CD4-positive, alpha-beta T cell treated with Interleukin-2 at 100 ng/mL for 4 hours (primary cell): ENCODE measurements at regions not wholly inside any gene's neighbourhood (a gene's known extent, or its start where the extent isn't known, plus 50 kb on each side); places are given as distances from the start of the nearest gene placed in this dataset.

Experiments used
- DNase-seq: peaks from one replicate; pipeline ENCODE4 v3.0.0-alpha.2; 2020; ENCODE audit warnings: low spot score

DNA sequence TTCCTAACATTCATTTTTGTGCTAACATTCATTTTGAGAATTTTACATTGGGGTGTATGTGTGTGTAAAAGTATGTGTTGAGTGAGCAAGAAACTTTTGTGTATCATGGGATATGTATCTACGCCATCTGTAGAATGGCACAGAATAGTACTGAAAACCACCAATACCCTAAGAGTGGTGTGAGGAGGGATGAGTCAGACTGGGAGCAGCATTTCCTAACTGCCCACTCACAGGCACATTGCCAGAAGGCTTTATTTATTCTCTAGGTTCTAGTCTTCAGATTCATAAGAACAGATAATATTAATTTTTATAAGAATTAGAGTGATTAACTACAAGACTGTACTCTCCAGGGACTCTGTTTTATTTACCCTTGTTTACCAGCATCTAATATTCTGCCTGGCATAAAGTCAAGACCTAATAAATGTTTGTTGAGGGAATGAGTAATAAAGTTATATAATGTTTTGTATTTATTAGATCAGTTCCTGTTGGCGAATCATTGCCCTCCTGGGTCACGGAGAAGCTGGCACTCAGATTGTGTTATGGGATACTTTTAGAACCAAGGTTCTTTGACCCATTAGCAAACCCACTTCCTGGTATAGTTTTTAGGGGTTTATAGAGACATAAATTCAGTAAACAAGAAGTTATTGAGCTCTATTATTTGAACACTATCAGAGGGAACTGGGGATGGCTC, 159.1 kb upstream of the PPP2R2B start:
- no peak for DNase-seq

GRCh38 chr5:147040856-147041255, 162.3 kb upstream of the PPP2R2B start:
- DNase-seq: no peak

DNA sequence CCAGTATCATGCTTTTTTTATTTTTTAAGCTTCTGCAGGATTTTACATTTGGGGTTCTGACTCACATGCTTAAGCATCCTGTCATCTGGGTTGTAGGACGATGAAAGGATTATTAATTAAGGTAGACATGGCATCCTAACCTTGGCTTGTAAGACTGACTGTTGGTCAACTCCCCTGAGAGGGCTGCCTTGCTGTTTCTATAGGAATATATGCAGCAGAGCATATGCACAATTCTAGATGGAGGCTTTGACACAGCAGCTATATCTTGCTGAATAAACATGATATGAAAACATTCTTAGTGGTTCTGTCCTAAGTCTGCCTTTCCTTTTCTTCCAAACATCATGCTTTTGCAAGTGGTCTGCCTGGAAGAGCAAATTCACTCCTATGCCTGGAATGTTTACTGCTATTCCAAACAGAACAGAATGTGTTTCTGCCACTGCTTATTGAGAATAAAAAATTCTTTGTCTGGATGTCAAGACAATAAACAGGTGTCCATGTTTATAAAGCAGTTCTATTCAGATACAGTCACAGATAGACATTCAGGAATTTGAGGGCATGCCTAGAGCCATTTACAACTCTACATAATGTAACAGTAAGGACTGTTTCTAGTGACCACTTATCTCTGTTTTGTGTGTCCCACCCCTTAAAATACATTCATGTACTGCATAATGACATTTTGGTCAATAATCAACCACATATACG, 166.2 kb upstream of the PPP2R2B start:
- DNase-seq: no peak

DNA sequence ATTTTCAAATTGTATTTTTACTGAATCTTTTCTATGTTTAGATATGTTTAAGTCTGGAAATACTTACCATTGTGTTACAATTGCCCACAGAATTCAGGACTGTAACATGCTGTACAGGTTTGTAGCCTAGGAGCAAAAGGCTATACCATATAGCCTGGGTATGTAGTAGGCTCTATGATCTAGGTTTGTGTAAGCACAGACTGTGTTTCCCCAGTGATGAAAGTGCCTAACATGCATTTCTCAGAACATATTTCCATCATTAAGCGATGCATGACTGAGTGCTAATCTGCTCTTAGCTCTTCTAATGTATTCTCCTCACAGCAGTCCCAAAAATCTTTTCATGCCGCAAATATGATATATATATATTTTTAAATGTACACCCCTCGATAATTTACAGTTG, 166.7 kb upstream of the PPP2R2B start:
- no peak for DNase-seq

GRCh38 chr5:147046281-147046680, 167.7 kb upstream of the PPP2R2B start:
- no peak for DNase-seq

GRCh38 chr5:147046894-147047293, 168.3 kb upstream of the PPP2R2B start:
- no peak for DNase-seq

GRCh38 chr5:147049764-147050163, 171.2 kb upstream of the PPP2R2B start:
- DNase-seq: no peak

- no peak for DNase-seq
These were observed 171.6 kb upstream of the PPP2R2B start for GRCh38 chr5:147050172-147050571.

- DNase-seq: no peak
These were observed 172.6 kb upstream of the PPP2R2B start for GRCh38 chr5:147051193-147051592.

DNA sequence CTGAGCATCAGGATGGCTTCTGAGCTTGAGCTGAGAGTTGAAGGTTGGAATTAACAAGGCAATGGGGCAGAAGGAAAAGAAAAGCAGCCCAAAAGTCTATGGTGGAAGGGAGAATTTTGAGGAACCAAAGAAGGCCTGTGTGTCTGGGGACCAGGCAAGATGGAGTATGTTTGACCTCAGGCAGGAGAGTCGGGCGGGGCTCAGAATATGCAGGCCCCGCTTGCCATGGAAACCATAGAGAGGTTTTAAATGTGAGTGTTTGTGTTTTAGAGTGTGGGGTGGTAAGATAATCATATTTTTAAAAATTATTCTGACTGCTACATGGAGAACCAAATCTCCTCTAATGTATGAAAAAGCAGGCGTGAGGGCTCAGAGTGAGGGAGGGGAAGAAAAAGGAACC, 174.0 kb upstream of the PPP2R2B start:
- DNase-seq: no peak

- no peak for DNase-seq
These were observed 176.7 kb upstream of the PPP2R2B start for GRCh38 chr5:147055089-147055826.

DNA sequence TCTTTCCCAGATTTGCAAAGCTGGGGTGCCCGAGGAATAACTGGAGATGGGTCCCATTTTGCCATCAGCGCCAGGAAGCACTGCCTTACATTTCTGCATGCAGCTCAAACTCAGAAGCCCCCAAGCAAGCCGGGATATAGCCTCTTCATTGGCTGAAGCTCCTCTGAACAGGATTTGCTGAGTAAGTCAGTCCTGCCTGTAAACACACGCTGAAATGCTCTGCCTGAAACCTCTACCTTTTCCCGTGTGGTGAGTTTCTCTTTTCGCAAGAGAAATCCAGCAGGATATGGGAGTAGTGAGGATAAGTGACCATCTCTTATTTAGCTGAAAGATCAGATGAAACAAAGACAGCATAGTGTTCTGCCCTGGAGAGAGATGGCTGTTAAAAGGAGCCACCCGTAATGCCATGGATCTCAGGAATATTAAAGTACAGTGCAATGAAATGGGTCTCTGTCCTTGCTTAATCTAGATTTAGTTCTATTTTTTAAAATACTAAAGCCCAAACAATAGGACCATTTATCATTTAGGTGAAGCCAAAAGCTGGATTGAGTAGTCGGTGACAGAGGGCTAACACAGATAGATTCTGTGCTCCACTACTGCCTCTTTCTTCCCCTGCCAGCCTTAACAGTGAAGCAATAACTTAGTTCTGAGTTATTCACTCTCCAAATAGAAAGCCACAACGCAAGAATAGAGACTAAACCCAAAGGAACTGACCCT, 177.5 kb upstream of the PPP2R2B start:
- no peak for DNase-seq

- no peak for DNase-seq
These were observed 177.8 kb upstream of the STK32A start for GRCh38 chr5:147057051-147057450.

GRCh38 chr5:147061431-147061830, 173.4 kb upstream of the STK32A start:
- DNase-seq: no peak

DNA sequence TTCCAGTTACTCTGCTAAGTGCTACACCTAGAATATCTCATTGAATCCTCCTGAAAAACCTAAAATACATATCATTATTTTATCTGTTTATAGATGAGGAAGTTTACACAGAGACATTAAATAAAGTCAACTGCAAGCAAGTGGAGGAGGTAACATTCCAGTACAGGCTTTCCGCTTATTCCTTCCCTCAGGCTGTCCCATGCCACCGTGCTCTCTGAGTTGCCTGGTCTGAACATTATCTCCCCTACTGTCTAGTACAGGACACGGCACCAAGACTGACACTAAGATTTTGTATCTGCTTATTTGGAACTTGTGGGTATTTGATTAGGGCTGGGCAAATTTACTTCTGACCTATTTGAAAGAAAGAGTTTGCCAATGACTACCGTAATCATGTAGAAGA, 172.4 kb upstream of the STK32A start:
- DNase-seq: no peak

GRCh38 chr5:147063943-147064342, 170.9 kb upstream of the STK32A start:
- no peak for DNase-seq

GRCh38 chr5:147065071-147065470, 169.8 kb upstream of the STK32A start:
- no peak for DNase-seq

- DNase-seq: no peak
These were observed 165.8 kb upstream of the STK32A start for GRCh38 chr5:147068998-147069397.

DNA sequence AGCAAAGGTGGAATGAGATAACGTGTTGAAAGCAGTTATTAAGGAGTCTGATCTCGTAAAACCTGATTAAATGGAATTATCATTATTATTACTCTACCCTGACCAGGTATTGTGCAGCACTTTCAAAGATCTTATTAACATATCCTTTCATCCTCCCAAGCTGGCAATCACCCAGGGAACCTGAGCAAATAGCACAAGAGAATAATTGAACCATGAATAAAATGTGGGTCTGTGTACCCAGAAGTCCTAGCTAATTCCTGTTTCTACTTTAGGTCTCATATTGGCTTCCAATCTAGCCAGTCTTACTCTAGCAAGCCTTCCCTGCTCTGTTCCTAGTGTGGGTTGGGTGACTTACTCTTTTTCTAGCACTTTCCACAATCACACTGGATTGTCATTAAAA, 162.2 kb upstream of the STK32A start:
- no peak for DNase-seq

DNA sequence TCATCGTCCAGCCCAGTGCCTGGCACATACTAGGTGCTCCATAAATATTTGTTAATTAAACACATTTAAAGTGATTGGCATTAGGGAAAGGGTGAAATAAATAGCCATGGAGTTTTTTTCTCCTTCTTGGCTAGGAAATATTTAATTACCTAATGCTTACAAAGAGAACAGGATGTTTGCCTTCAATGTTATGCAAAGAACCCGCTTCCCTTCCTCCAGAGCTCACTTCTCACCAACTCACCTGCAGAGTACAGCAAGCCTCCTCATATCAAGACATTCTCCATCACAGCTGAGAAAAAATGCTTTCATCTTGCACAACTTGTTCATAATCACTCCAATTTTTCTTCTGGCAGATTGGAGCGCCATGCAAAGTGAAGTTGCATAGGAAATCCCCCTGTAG, 161.7 kb upstream of the STK32A start:
- DNase-seq: no peak

- DNase-seq: no peak
These were observed 159.6 kb upstream of the STK32A start for GRCh38 chr5:147075187-147075586.

GRCh38 chr5:147080391-147080790, 154.4 kb upstream of the STK32A start:
- DNase-seq: no peak
